Panc1 (cell line): ENCODE measurements at regions not wholly inside any gene's neighbourhood (a gene's known extent, or its start where the extent isn't known, plus 50 kb on each side); places are given as distances from the start of the nearest gene placed in this dataset.

Experiments used
- ATAC-seq: fragments of 200-7000 bp; cut with Tn5 transposase; 2 replicates; pipeline ENCODE4 v1.9.1; 2020; ENCODE audit warnings: mild to moderate bottlenecking, moderate library complexity
- BruUV-seq: library from RNA; stranded (reverse); fragments of 400-500 nt; replicated peaks from 2 replicates; lab custom pipeline; 2021; lab: Mats Ljungman, UMichigan
- CTCF ChIA-PET: fragments of 300-600 bp; sonication (Branson Sonifier 250); formaldehyde crosslinking; loops from one replicate; lab custom pipeline; 2022; ENCODE audit warnings: antibody characterized with exemption; lab: Charles Lee
- POLR2A ChIA-PET: fragments of 300-600 bp; sonication (Branson Sonifier 250); formaldehyde crosslinking; loops from one replicate; lab custom pipeline; 2022; ENCODE audit warnings: antibody characterized with exemption; lab: Charles Lee
- DNase-seq: peaks from one replicate; pipeline ENCODE4 v3.0.0-alpha.2; 2010; ENCODE audit warnings: low read depth, low spot score
- H3K27ac ChIP-seq: 2 replicates; pipeline ENCODE4 v1.5.1; 2011; ENCODE audit warnings: mild to moderate bottlenecking, low read length, inconsistent platforms
- H3K27me3 ChIP-seq: fragments of 200-500 bp; sonication (Bioruptor generic); 2 replicates; pipeline ENCODE4 v1.6.0; 2014; ENCODE audit warnings: low read length, inconsistent platforms; ENCODE audit not compliant: control insufficient read depth, insufficient read depth
- H3K36me3 ChIP-seq: fragments of 200-500 bp; sonication (Bioruptor generic); 2 replicates; pipeline ENCODE4 v1.5.1; 2014; ENCODE audit warnings: inconsistent platforms, mild to moderate bottlenecking, low read length, moderate library complexity; ENCODE audit not compliant: control insufficient read depth, insufficient read depth
- H3K4me1 ChIP-seq: 2 replicates; pipeline ENCODE4 v1.5.1; 2011; ENCODE audit warnings: inconsistent platforms, mild to moderate bottlenecking, low read length, moderate library complexity; ENCODE audit not compliant: control insufficient read depth, insufficient read depth
- H3K4me3 ChIP-seq, 2 experiments: 2 replicates each; pipeline ENCODE4 v1.5.1; 2011 to 2012; ENCODE audit warnings: low read depth in 2 of 2, low read length in 2 of 2, mild to moderate bottlenecking in 2 of 2, inconsistent platforms in 1 of 2, moderate library complexity in 1 of 2
- H3K9me3 ChIP-seq: fragments of 200-500 bp; sonication (Bioruptor generic); 2 replicates; pipeline ENCODE4 v1.5.1; 2014; ENCODE audit warnings: low read depth, mild to moderate bottlenecking, inconsistent platforms, low read length, moderate library complexity; ENCODE audit not compliant: control insufficient read depth, insufficient read depth
- CTCF ChIP-seq: fragments of 450-650 bp; IDR thresholded peaks from 2 replicates; pipeline ENCODE4 v1.5.1; 2017; ENCODE audit warnings: mild to moderate bottlenecking
- POLR2AphosphoS5 ChIP-seq: IDR thresholded peaks from 2 replicates; pipeline ENCODE4 v1.6.1; 2012; ENCODE audit warnings: mild to moderate bottlenecking, low read depth, low read length, moderate library complexity
- REST ChIP-seq, 2 experiments: IDR thresholded peaks; 2 replicates each; pipeline ENCODE4 v1.6.1; 2011 to 2012; ENCODE audit warnings: low read depth in 2 of 2, control low read depth in 1 of 2, low read length in 1 of 2, mild to moderate bottlenecking in 1 of 2, moderate library complexity in 1 of 2; ENCODE audit not compliant: insufficient read depth in 1 of 2
- SIN3A ChIP-seq: IDR thresholded peaks from 2 replicates; pipeline ENCODE4 v1.6.1; 2012; ENCODE audit warnings: low read depth, mild to moderate bottlenecking, low read length, moderate library complexity, borderline replicate concordance; ENCODE audit not compliant: insufficient read depth
- TCF7L2 ChIP-seq: IDR thresholded peaks from 2 replicates; pipeline ENCODE4 v1.6.1; 2011; ENCODE audit warnings: mild to moderate bottlenecking, low read depth, low read length, inconsistent platforms
- in situ Hi-C: cut with HindIII; loops from 2 replicates; pipeline ENCODE4 v1.10.0; 2016; ENCODE audit warnings: low sequenced_read_pairs, low pct_unique_long_range_greater_than_20kb
- intact Hi-C: fragments of 100-400 bp; cut with micrococcal nuclease; formaldehyde crosslinking; loops from one replicate; pipeline ENCODE4 v1.10.0; 2022; ENCODE audit not compliant: unreplicated experiment

GRCh38 chr6:45721665-45722064 is 294.0 kb downstream of the CLIC5 start:
- in situ Hi-C loops (no loop called here), intact Hi-C loops (no loop called here)
- Histone ChIP-seq H3K27me3 (no peaks in the 10 kb centered on the region), H3K4me1 (no peaks in the 10 kb centered on the region), H3K4me3 (no peak overlapping the region), H3K9me3 (no peaks in the 10 kb centered on the region), H3K27ac (no peak overlapping the region), H3K36me3 (no peaks in the 10 kb centered on the region)
- no peak for ATAC-seq
- TF ChIP-seq POLR2AphosphoS5 (no peak), TCF7L2 (no peak), CTCF (peak; percentile 27; the same call in 1 of the 2 replicates)
- CTCF ChIA-PET, result no interaction called here
- no peak for DNase-seq
- POLR2A ChIA-PET, result no interaction called here
- no TSS peak for BruUV-seq

GRCh38 chr6:45718871-45719270 is 296.8 kb downstream of the CLIC5 start:
- H3K27me3 ChIP-seq, result no peaks in the 10 kb centered on the region
- no peaks in the 10 kb centered on the region for H3K4me1 ChIP-seq
- intact Hi-C loops (no loop called here), in situ Hi-C loops (no loop called here)
- POLR2A ChIA-PET, result no interaction called here
- CTCF ChIA-PET, result interaction anchor here (0.7 kb wide), 1 partner anchor 66 kb away, joined by 8 read pairs; no protein-coding TSS in a partner anchor
- TF ChIP-seq SIN3A (no peak), REST (IDR thresholded peaks at IDR 0.05; ENCODE audit: insufficient read depth in 1 of 2, low read depth in 2 of 2, low read length in 1 of 2) (no peak), TCF7L2 (no peak), CTCF (no peak), POLR2AphosphoS5 (no peak)
- H3K27ac ChIP-seq, result no peak overlapping the region
- DNase-seq (no peak), ATAC-seq (no peak)
- H3K9me3 ChIP-seq, result no peaks in the 10 kb centered on the region
- H3K4me3 ChIP-seq, result no peak overlapping the region
- no peaks in the 10 kb centered on the region for H3K36me3 ChIP-seq
- no TSS peak for BruUV-seq
